K562 (cell line): ENCODE measurements at regions not wholly inside any gene's neighbourhood (a gene's known extent, or its start where the extent isn't known, plus 50 kb on each side); places are given as distances from the start of the nearest gene placed in this dataset.

Experiments
- ARID3A ChIP-seq: IDR thresholded peaks from 2 replicates; pipeline ENCODE4 v1.6.1; 2012; ENCODE audit warnings: low read depth, low read length, improper control_type of control experiment, borderline replicate concordance
- CTCF ChIP-seq, 3 experiments: IDR thresholded peaks in 2 of 3; conservative IDR thresholded peaks in 1 of 3; 2 replicates each; pipeline ENCODE4 v1.5.1; 2011 to 2012; ENCODE audit warnings: low read length in 3 of 3, mild to moderate bottlenecking in 3 of 3, control low read depth in 2 of 3, improper control_type of control experiment in 1 of 3, inconsistent platforms in 1 of 3, low read depth in 1 of 3, mixed read lengths in 1 of 3, moderate library complexity in 1 of 3; ENCODE audit not compliant: insufficient read depth in 2 of 3
- ESRRA ChIP-seq: fragments of 450-650 bp; IDR thresholded peaks from 2 replicates; pipeline ENCODE4 v1.6.1; 2014; ENCODE audit warnings: low read depth, mild to moderate bottlenecking, moderate library complexity, borderline replicate concordance
- ETS1 ChIP-seq: conservative IDR thresholded peaks from 2 replicates; pipeline ENCODE4 v1.6.1; 2011; ENCODE audit warnings: low read depth, mild to moderate bottlenecking, low read length; ENCODE audit not compliant: control insufficient read depth
- HDAC6 ChIP-seq: IDR thresholded peaks from 2 replicates; pipeline ENCODE4 v1.6.1; 2012; ENCODE audit warnings: low read depth, mild to moderate bottlenecking, control low read depth, inconsistent platforms, low read length, moderate library complexity
- KLF6 ChIP-seq: fragments of 250-450 bp; sonication (Bioruptor Pico); IDR thresholded peaks from 2 replicates; pipeline ENCODE4 v1.4.0; 2020; ENCODE audit warnings: mild to moderate bottlenecking, moderate library complexity, borderline replicate concordance
- MNT ChIP-seq, 2 experiments: fragments of 450-650 bp; conservative IDR thresholded peaks; 2 replicates each; pipeline ENCODE4 v1.6.1; 2017; ENCODE audit warnings: mild to moderate bottlenecking in 2 of 2, moderate library complexity in 2 of 2
- MTA3 ChIP-seq: fragments of 450-650 bp; formaldehyde crosslinking; IDR thresholded peaks from 2 replicates; pipeline ENCODE4 v1.6.1; 2017; ENCODE audit warnings: mild to moderate bottlenecking, borderline replicate concordance
- PRDM10 ChIP-seq: fragments of 450-650 bp; IDR thresholded peaks from 2 replicates; pipeline ENCODE4 v1.6.1; 2018; ENCODE audit not compliant: partially characterized antibody
- RBM25 ChIP-seq: fragments of 200-400 bp; formaldehyde crosslinking; IDR thresholded peaks from 2 replicates; pipeline ENCODE4 v1.6.1; 2018; ENCODE audit warnings: low read length, low read depth, moderate library complexity; ENCODE audit not compliant: severe bottlenecking
- SOX6 ChIP-seq: fragments of 450-650 bp; IDR thresholded peaks from 2 replicates; pipeline ENCODE4 v1.6.1; 2014; ENCODE audit warnings: mild to moderate bottlenecking
- SRF ChIP-seq, 2 experiments: fragments of 250-450, 450-650 bp in 1 of 2; sonication (Bioruptor Pico) in 1 of 2; sonication (generic) in 1 of 2; formaldehyde crosslinking; IDR thresholded peaks; 2 replicates each; pipeline versions ENCODE4 v1.5.0 to v1.5.1; 2020 to 2022; ENCODE audit warnings: mild to moderate bottlenecking in 1 of 2, missing genetic modification reagents in 1 of 2
- STAT5B ChIP-seq: fragments of 250-450 bp; sonication (Bioruptor Pico); IDR thresholded peaks from 2 replicates; pipeline ENCODE4 v1.8.0; 2021; ENCODE audit warnings: mild to moderate bottlenecking, inconsistent platforms
- ZSCAN32 ChIP-seq: fragments of 450-650 bp; formaldehyde crosslinking; IDR thresholded peaks from 2 replicates; pipeline ENCODE4 v1.4.0; 2020; ENCODE audit warnings: mild to moderate bottlenecking, moderate library complexity

- TF ChIP-seq ETS1, result no peak
- no peak for TF ChIP-seq HDAC6
- TF ChIP-seq CTCF (IDR thresholded peaks at IDR 0.05 in 2 of 3, conservative IDR thresholded peaks at IDR 0.05 in 1 of 3; ENCODE audit: insufficient read depth in 2 of 3, low read depth in 1 of 3, low read length in 3 of 3), result no peak
- no peak for TF ChIP-seq RBM25
- TF ChIP-seq SOX6, result no peak
- TF ChIP-seq MNT (conservative IDR thresholded peaks at IDR 0.05), result no peak
- TF ChIP-seq ZSCAN32, result no peak
- TF ChIP-seq MTA3, result no peak
- TF ChIP-seq SRF (CRISPR knock-in tag; IDR thresholded peaks at IDR 0.05), result no peak
- TF ChIP-seq PRDM10, result no peak
- no peak for TF ChIP-seq ESRRA
- no peak for TF ChIP-seq ARID3A
- no peak for TF ChIP-seq STAT5B
- TF ChIP-seq KLF6 (CRISPR knock-in tag), result no peak
Observed at GRCh38 chr2:16072638-16073290, 132.4 kb downstream of the MYCN start.
